ENCODE measurements at regions not wholly inside any gene's neighbourhood (a gene's known extent, or its start where the extent isn't known, plus 50 kb on each side); places are given as distances from the start of the nearest gene placed in this dataset.

- H3K4me1 ChIP-seq (ENCODE audit: control insufficient read depth, extremely low read depth, insufficient read depth, low read length): peaks cover 21% of the 10 kb centered on the region
- TF ChIP-seq JUN (IDR thresholded peaks at IDR 0.05; ENCODE audit: borderline replicate concordance, insufficient read depth, insufficient read length, low read depth): no peak
- TF ChIP-seq CTCF (IDR thresholded peaks at IDR 0.05; ENCODE audit: extremely low read depth in 1 of 2, insufficient read depth in 1 of 2, low read depth in 1 of 2, low read length in 2 of 2): no peak
- TF ChIP-seq FOS (IDR thresholded peaks at IDR 0.05; ENCODE audit: borderline replicate concordance, insufficient read depth, low read length): no peak
- TF ChIP-seq MAX (IDR thresholded peaks at IDR 0.05; ENCODE audit: insufficient read depth, insufficient read length): no peak
- no peak for TF ChIP-seq GATA2 (IDR thresholded peaks at IDR 0.05; ENCODE audit: insufficient read depth, insufficient read length, low read depth, low read length)
- TF ChIP-seq EZH2 (IDR thresholded peaks at IDR 0.05; ENCODE audit: borderline replicate concordance, low read depth, low read length, severe bottlenecking): no peak
- TF ChIP-seq POLR2AphosphoS5 (IDR thresholded peaks at IDR 0.05; ENCODE audit: insufficient read depth, low read depth, low read length): no peak
- no peak for TF ChIP-seq MYC (IDR thresholded peaks at IDR 0.05; ENCODE audit: low read depth, low read length)
- TF ChIP-seq POLR2A (IDR thresholded peaks at IDR 0.05; ENCODE audit: low read depth, low read length): no peak
- no peak overlapping the region for H3K9ac ChIP-seq (replicated peaks; ENCODE audit: extremely low read depth, insufficient read depth, low read length)
- ChIA-PET CTCF (interaction anchor here (1.1 kb wide), 1 partner anchor 86 kb away, joined by 3 read pairs; no protein-coding TSS in a partner anchor), POLR2A (no interaction called here)
- H3K27me3 ChIP-seq (ENCODE audit: control insufficient read depth in 2 of 2, insufficient read depth in 2 of 2, low read length in 2 of 2): no peaks in the 10 kb centered on the region
- dilution Hi-C loops (cut with MboI; ENCODE audit: extremely low pct_ligation_motif_present, low sequenced_read_pairs) (no loop called here), intact Hi-C loops (cut with micrococcal nuclease) (no loop called here)
- H3K4me2 ChIP-seq (ENCODE audit: insufficient read depth, low read length): no peak overlapping the region
- H3K79me2 ChIP-seq (ENCODE audit: control insufficient read depth, insufficient read depth, low read length): no peaks in the 10 kb centered on the region
- DNase-seq (ENCODE audit: low read depth, low spot score) (no peak), FAIRE-seq (no peak)
- no peaks in the 10 kb centered on the region for H4K20me1 ChIP-seq (replicated peaks; ENCODE audit: control insufficient read depth, extremely low read depth, insufficient read depth, low read length)
- H3K9me1 ChIP-seq (replicated peaks; ENCODE audit: control insufficient read depth, extremely low read depth, insufficient read depth, low read length): no peaks in the 10 kb centered on the region
- no peak overlapping the region for H2AFZ ChIP-seq (ENCODE audit: low read depth, low read length)
- H3K4me3 ChIP-seq (replicated peaks in 1 of 3; ENCODE audit: insufficient read depth in 1 of 3, low read depth in 1 of 3, low read length in 3 of 3): no peak overlapping the region
- BruUV-seq (replicated peaks): no TSS peak
- no peaks in the 10 kb centered on the region for H3K9me3 ChIP-seq (replicated peaks; ENCODE audit: control insufficient read depth, insufficient read depth, low read length)
- H3K36me3 ChIP-seq (ENCODE audit: control insufficient read depth in 2 of 2, extremely low read depth in 1 of 2, insufficient read depth in 2 of 2, low read length in 2 of 2): no peaks in the 10 kb centered on the region
- no peak overlapping the region for H3K27ac ChIP-seq (ENCODE audit: insufficient read depth, low read depth, low read length)
Observed at GRCh38 chr13:78035500-78035899, 116.9 kb upstream of the EDNRB start.
